ENCODE measurements at regions not wholly inside any gene's neighbourhood (a gene's known extent, or its start where the extent isn't known, plus 50 kb on each side); places are given as distances from the start of the nearest gene placed in this dataset.

- no peaks in the 10 kb centered on the region for H3K79me2 ChIP-seq (ENCODE audit: low read depth)
- TF ChIP-seq EZH2 (IDR thresholded peaks at IDR 0.05; ENCODE audit: low read depth) = no peak
- POLR2A ChIA-PET (ENCODE audit: unreplicated experiment) = no interaction called here
- no peak for DNase-seq
- no TSS peak for BruUV-seq (replicated peaks)
- H3K27ac ChIP-seq = no peak overlapping the region
- CTCF ChIA-PET = no interaction called here
- no peaks in the 10 kb centered on the region for H3K36me3 ChIP-seq (ENCODE audit: low read depth)
- peaks cover 4% of the 10 kb centered on the region; the same call in 1 of the 2 replicates for H3F3A ChIP-seq (ENCODE audit: insufficient read depth, low read depth)
- no peak overlapping the region for H2AFZ ChIP-seq
- no peak overlapping the region for H3K4me3 ChIP-seq
- no peaks in the 10 kb centered on the region for H3K27me3 ChIP-seq (ENCODE audit: insufficient read depth, low read depth)
- intact Hi-C loops (cut with micrococcal nuclease; ENCODE audit: unreplicated experiment) = no loop called here
- H3K9me3 ChIP-seq (ENCODE audit: insufficient read depth, low read depth) = no peaks in the 10 kb centered on the region
- H3K4me2 ChIP-seq = no peak overlapping the region
- peaks cover 7% of the 10 kb centered on the region for H3K4me1 ChIP-seq (replicated peaks; ENCODE audit: insufficient read depth)
- H3K9me2 ChIP-seq (ENCODE audit: insufficient read depth) = no peaks in the 10 kb centered on the region
- H4K20me1 ChIP-seq (ENCODE audit: insufficient read depth) = no peaks in the 10 kb centered on the region
Measured at GRCh38 chr9:16276866-16277265, 593.6 kb downstream of the BNC2 start.

- H3K27me3 ChIP-seq (ENCODE audit: insufficient read depth, low read depth) = no peaks in the 10 kb centered on the region
- H2AFZ ChIP-seq = no peak overlapping the region
- no peak overlapping the region for H3K4me3 ChIP-seq
- TF ChIP-seq EZH2 (IDR thresholded peaks at IDR 0.05; ENCODE audit: low read depth) = no peak
- no peak for TF ChIP-seq CTCF (conservative IDR thresholded peaks at IDR 0.05)
- no peak overlapping the region for H3K4me2 ChIP-seq
- no peaks in the 10 kb centered on the region for H3K9me3 ChIP-seq (ENCODE audit: insufficient read depth, low read depth)
- intact Hi-C loops (cut with micrococcal nuclease; ENCODE audit: unreplicated experiment) = no loop called here
- H3K27ac ChIP-seq = no peak overlapping the region
- no peaks in the 10 kb centered on the region for H4K20me1 ChIP-seq (ENCODE audit: insufficient read depth)
- H3F3A ChIP-seq (ENCODE audit: insufficient read depth, low read depth) = peaks cover 8% of the 10 kb centered on the region; the same call in 1 of the 2 replicates
- peaks cover 14% of the 10 kb centered on the region for H3K4me1 ChIP-seq (replicated peaks; ENCODE audit: insufficient read depth)
- POLR2A ChIA-PET (ENCODE audit: unreplicated experiment) = no interaction called here
- H3K36me3 ChIP-seq (ENCODE audit: low read depth) = no peaks in the 10 kb centered on the region
- no peak for DNase-seq
- CTCF ChIA-PET = no interaction called here
- no peaks in the 10 kb centered on the region for H3K9me2 ChIP-seq (ENCODE audit: insufficient read depth)
- H3K79me2 ChIP-seq (ENCODE audit: low read depth) = no peaks in the 10 kb centered on the region
- no TSS peak for BruUV-seq (replicated peaks)
Measured at GRCh38 chr9:16277471-16277960, 593.0 kb downstream of the BNC2 start.

GRCh38 chr9:16278326-16278999 is 592.0 kb downstream of the BNC2 start:
- Histone ChIP-seq H3K9me2 (ENCODE audit: insufficient read depth) (no peaks in the 10 kb centered on the region), H3K4me3 (no peak overlapping the region), H3K27me3 (ENCODE audit: insufficient read depth, low read depth) (no peaks in the 10 kb centered on the region), H3K9me3 (ENCODE audit: insufficient read depth, low read depth) (no peaks in the 10 kb centered on the region), H3F3A (ENCODE audit: insufficient read depth, low read depth) (peaks cover 8% of the 10 kb centered on the region; the same call in 1 of the 2 replicates), H3K36me3 (ENCODE audit: low read depth) (no peaks in the 10 kb centered on the region), H4K20me1 (ENCODE audit: insufficient read depth) (no peaks in the 10 kb centered on the region), H3K79me2 (ENCODE audit: low read depth) (no peaks in the 10 kb centered on the region), H3K4me1 (replicated peaks; ENCODE audit: insufficient read depth) (peaks cover 17% of the 10 kb centered on the region), H3K4me2 (no peak overlapping the region), H3K27ac (no peak overlapping the region), H2AFZ (no peak overlapping the region)
- CTCF ChIA-PET = no interaction called here
- POLR2A ChIA-PET (ENCODE audit: unreplicated experiment) = no interaction called here
- intact Hi-C loops (cut with micrococcal nuclease; ENCODE audit: unreplicated experiment) = no loop called here
- TF ChIP-seq CTCF (conservative IDR thresholded peaks at IDR 0.05) (no peak), EZH2 (IDR thresholded peaks at IDR 0.05; ENCODE audit: low read depth) (no peak)
- BruUV-seq (replicated peaks) = no TSS peak
- no peak for DNase-seq

GRCh38 chr9:16281707-16282106 is 588.8 kb downstream of the BNC2 start:
- no peaks in the 10 kb centered on the region for H3K9me2 ChIP-seq (ENCODE audit: insufficient read depth)
- H3K27ac ChIP-seq = peak overlapping the region; percentile 61
- no peak overlapping the region for H3K4me3 ChIP-seq
- CTCF ChIA-PET = no interaction called here
- POLR2A ChIA-PET (ENCODE audit: unreplicated experiment) = no interaction called here
- no peaks in the 10 kb centered on the region for H3K9me3 ChIP-seq (ENCODE audit: insufficient read depth, low read depth)
- no TSS peak for BruUV-seq (replicated peaks)
- peak overlapping the region; percentile 58 for H3K4me2 ChIP-seq
- H2AFZ ChIP-seq = no peak overlapping the region
- DNase-seq = peak; percentile 25 to 80
- peaks cover 8% of the 10 kb centered on the region; the same call in 1 of the 2 replicates for H3F3A ChIP-seq (ENCODE audit: insufficient read depth, low read depth)
- TF ChIP-seq CTCF (conservative IDR thresholded peaks at IDR 0.05) (no peak), EZH2 (IDR thresholded peaks at IDR 0.05; ENCODE audit: low read depth) (no peak)
- no peaks in the 10 kb centered on the region for H3K79me2 ChIP-seq (ENCODE audit: low read depth)
- no peaks in the 10 kb centered on the region for H4K20me1 ChIP-seq (ENCODE audit: insufficient read depth)
- H3K36me3 ChIP-seq (ENCODE audit: low read depth) = no peaks in the 10 kb centered on the region
- H3K4me1 ChIP-seq (replicated peaks; ENCODE audit: insufficient read depth) = peaks cover 17% of the 10 kb centered on the region
- no peaks in the 10 kb centered on the region for H3K27me3 ChIP-seq (ENCODE audit: insufficient read depth, low read depth)
- intact Hi-C loops (cut with micrococcal nuclease; ENCODE audit: unreplicated experiment) = no loop called here
